Left colon (tissue), 2 donors: ENCODE measurements at regions not wholly inside any gene's neighbourhood (a gene's known extent, or its start where the extent isn't known, plus 50 kb on each side); places are given as distances from the start of the nearest gene placed in this dataset.
A peak's percentile ranks its signal among the peaks of the same experiment; 100 is the strongest.
"Not testable (repeated sequence)": the region's sequence is repeated elsewhere in the genome, so short reads cannot be mapped to it uniquely, and the experiment has no call there.

Experiments
- ATAC-seq: fragments of 200-7000 bp; cut with Tn5 transposase; one replicate; pipeline ENCODE4 v1.9.1; 2020; ENCODE audit warnings: mild to moderate bottlenecking, moderate library complexity
- DNase-seq, 2 donors: peaks; one replicate each; pipeline ENCODE4 v3.0.0-alpha.2; 2020
- intact Hi-C, 2 donors: fragments of 100-400 bp; cut with DNase I in 1 of 2; cut with micrococcal nuclease in 1 of 2; formaldehyde crosslinking; loops; one replicate each; pipeline versions ENCODE4 v1.11.2 to v1.14.0; 2022; cut with DNase I, micrococcal nuclease
- donor health status: DM: no; HTN: no; CAD: no.
- donor health status: DM: yes; HTN: yes; CAD: no.

DNA sequence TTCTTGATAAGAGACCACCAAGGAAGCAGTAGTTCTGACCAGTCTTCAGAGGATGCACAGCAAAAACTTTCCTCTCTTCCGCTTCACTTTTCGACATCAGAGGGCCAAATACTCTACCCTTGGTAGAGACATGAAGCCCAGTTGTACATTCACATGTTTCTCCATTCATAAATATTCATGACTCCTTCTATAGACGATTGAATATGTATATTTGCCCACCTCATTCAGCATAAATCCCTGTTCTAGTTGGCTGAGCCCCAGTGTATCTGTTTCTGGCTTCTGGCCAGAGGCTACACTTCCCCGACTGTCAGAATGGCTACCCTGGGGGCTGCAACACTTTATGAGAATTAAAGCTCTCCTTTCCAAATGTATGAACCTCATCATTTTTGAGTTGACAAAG, 258.5 kb downstream of the ASXL3 start:
- no peak for DNase-seq
- intact Hi-C loops, result no loop called here
- no peak for ATAC-seq

DNA sequence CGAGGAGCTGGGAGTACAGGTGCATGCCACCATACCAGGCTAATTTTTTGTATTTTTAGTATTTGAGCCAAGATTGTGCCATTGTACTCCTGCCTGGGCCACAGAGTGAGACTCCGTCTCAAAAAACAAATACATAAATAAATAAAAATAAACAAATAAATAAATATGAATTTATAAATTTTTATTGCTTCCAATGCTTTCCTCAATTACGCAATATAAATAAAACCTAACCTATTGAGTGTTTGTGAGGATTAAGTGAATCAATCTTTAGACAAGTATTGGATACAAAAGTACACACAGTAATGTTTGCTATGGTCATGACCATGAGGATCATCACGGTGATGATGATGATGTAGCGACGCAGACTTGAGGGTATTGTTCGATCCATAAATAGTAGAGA, 257.4 kb downstream of the ASXL3 start:
- ATAC-seq, result no peak
- DNase-seq, result no peak
- intact Hi-C loops, result no loop called here

DNA sequence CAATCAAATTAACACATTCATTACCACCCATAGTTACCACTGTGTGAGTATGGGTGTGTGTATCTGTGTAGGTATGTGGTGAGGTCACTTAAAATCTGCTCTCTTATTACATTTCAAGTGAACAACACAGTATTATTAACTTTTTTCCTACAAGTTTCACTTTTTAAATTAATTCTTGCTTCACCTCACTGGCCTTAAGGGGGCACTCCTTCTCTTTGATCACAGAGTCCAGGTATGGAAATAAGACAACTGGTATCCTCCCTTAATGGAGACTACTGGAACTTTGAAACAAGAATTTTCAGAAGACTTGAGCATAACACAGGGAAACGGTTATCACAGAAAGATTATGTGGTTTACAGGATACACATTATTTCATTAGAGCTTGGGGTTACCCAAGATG, 255.8 kb downstream of the ASXL3 start:
- intact Hi-C loops, result no loop called here
- peak; percentile 24 for ATAC-seq
- DNase-seq, result no peak

DNA sequence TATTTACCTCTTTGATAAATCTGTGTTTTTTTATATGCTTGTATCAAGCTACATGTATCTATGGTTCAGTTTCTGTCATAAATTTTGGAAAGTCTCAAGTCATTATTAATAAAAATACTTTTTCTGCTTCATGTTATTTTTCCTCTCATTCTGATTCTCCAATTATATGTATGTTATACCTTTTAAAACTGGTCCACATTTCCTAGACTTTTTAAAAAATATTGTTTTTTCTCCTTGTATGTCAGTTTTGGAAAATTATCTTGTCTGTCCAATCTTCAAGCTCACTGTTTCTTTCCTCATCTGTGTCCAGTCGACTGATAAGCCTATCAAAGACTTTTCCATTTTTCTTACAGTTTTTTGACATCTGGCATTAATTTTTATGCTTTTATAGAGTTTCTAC, 253.4 kb downstream of the ASXL3 start:
- ATAC-seq, result no peak
- DNase-seq, result no peak
- intact Hi-C loops, result no loop called here

DNA sequence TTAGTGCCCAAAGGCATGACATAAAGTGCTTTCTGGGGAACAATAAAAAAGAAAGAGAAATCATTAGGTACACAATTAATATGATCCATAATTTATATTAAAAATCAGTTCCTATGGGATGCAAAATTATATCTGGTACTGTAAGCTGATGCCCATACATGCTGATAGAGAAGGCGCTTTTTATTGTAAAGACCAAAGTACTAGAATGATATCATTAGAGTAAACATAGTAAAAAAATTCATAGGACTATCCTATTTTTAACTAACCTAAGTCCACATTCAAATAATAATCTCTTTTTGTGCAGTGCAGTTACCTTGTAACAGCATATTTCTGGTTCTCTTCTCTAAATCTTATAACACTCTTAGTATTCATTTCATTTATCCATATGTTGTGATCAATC, 252.2 kb downstream of the ASXL3 start:
- intact Hi-C loops, result no loop called here
- peak; percentile 95 for ATAC-seq
- DNase-seq, result no peak

DNA sequence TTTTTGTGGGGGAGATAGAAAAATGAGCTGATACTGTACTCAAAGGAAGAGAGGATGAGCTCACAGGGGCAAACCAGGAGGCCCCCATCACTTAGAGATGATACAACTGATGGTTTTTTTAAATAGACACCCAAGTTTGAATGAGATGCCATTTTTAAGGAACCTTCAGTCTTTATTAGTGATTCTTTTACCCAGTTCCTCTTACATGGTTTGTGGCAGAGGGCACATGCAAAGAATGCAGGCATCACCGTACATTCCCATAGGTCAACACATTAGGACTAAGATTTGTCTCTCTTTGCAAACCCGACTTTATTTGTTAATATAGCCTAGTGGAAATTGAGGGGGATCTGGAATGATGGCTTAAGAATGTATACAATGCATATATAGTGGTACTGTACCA, 250.9 kb downstream of the ASXL3 start:
- DNase-seq, result no peak
- intact Hi-C loops, result no loop called here
- no peak for ATAC-seq

DNA sequence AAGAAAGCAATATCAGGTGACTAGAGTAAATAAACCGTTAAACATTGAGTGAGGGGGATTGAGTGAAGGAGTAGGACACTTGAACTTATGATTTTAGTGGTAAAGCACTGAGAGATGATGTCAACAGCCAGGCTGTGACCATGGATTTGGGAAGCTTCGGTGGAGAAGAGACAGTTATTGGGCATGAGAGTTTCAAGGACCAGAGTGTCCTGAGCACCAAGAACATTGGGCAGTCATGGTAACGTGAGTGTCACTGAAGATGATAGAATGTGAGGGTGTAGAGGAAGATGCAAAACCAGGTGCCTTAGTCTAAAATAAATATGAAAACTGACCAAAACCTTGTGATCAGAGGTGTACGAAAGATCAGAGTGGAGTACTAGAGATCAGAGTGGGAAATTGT, 248.1 kb downstream of the ASXL3 start:
- DNase-seq (no peak), ATAC-seq (no peak)
- intact Hi-C loops, result no loop called here

DNA sequence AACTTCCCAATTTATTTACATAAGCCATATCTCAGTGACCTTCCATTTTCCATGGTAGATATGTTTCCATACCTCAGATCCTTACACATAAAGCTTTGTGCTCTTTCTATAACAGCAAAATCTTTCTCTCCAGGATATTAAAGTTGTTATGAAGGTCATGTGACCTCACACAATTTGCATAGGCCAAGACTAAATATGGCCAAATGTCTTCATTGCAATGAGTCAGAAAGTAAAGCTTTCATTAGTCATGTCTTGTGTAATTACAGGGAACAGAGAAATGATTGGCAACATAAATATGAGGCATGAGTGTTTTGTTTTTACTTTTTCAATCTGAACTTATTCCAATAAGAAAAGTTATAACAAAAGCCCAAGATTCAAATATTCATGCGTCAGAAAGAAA, 243.5 kb downstream of the ASXL3 start:
- ATAC-seq, result peak; percentile 68

DNA sequence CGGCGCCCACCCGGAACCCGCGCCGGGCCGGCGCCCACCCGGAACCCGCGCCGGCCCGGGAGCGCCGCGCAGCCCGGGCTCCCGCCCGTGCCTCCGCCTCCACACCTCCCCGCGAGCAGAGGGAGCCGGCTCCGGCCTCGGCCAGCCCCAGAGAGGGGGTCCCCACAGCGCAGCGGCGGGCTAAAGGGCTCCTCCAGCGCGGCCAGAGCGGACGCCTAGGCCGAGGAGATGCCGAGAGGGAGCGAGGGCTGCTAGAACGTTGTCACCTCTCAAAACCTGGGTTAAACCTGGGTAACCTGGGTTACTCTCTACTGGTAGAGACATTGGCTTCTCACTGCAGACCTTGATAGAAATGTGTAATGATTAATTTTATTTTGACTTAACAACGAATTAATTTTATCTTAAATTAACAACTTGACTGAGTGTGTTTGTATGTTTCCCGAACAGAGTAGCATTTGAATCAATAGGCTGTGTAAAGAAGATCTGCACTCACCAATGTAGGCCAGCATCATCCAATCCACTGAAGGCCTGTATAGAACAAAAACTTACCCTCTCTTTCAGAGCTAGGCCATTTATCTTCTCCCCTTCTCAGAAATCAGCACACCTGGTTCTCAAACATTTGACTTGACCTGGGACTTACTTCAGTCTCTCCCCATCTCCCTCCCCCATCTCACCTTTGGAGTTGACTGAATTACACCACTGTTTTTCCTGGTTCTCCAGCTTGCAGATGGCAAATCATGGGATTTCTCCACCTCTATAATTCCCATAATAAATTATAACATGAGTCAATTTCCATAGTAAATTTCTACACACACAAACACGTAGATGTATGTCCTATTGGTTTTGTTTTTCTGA, 242.7 kb downstream of the ASXL3 start:
- ATAC-seq (peak; percentile 84), DNase-seq (peak in 1 of 2 donors; percentile 28)
- intact Hi-C loops, result no loop called here

More for the DNA sequence above, 243.5 kb downstream of the ASXL3 start:
- no peak for DNase-seq
- intact Hi-C loops, result no loop called here

DNA sequence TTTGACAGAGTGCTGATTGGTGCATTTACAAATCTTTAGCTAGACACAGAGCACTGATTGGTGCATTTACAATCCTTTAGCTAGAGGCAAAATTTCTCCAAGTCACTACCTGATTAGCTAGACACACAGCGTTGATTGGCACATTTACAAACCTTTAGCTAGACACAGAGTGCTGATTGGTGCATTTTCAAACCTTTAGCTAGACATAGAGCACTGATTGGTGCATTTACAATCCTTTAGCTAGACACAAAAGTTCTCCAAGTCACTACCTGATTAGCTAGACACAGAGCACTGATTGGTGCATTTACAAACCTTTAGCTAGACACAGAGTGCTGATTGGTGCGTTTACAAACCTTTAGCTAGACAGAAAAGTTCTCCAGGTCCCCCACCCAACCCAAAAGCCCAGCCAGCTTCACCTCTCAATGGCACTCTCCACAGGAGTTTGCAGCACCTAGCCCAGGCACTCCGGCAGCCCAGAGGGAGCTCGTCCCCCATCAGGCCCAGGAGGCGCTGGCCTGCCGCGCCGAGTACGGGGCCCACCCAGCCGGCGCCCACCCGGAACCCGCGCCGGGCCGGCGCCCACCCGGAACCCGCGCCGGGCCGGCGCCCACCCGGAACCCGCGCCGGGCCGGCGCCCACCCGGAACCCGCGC, 241.8 kb downstream of the ASXL3 start:
- DNase-seq, intact Hi-C loops, ATAC-seq: not testable (repeated sequence)

DNA sequence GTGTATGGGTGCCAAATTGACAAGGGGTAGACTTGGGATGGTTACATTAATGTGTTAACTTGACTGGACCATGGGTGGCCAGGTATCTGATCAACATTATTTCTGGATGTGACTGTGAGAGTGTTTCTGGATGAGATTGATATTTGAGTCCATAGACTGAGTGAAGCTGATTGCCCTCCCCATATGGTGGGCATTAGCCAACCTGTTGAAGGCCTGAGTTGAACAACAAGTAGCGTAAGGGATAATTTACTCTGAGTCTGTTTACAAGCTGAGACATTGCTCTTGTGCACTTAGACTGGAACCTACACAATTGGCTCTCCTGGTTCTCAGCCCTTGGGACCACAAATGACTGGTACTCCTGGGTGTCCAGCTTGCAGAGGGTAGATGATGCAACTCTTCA, 240.1 kb downstream of the ASXL3 start:
- no peak for DNase-seq
- no peak for ATAC-seq
- intact Hi-C loops, result no loop called here

DNA sequence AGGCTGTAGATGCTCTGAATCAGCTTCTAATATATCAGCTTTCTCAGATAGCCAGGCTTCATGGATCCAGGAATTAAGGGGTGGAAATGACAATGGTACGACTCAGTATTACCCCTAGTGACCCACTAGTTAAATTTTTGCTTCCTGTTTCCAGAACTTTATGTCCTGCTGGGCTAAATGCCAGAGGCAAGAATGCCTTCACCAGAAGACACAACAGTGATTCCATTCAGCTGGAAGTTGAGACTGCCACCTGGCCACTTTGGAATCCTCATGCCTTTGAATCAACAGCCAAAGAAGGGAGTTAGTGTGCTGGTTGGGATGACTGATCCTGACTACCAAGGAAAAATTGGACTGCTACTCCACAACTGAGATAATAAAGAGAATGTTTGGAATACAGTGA, 239.1 kb downstream of the ASXL3 start:
- ATAC-seq (no peak), DNase-seq (no peak)
- intact Hi-C loops, result no loop called here

DNA sequence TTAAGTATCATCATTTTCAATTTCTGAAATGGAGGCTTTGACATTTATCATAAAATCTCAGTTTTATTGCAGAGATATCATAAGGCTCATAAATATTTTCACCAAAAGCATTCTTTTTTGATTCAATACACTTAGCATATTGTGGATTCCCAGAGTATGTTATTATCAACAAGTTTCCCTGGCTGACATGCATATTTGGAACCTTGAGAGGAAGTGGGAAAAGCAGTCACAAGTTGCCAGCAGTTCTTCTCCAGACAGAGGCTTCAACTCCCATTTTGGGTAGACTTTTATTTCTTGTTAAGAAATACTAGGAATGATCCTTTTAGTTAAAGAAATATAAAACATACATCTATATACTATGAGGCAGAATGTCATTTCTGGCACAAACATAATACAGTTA, 236.5 kb downstream of the ASXL3 start:
- DNase-seq (no peak), ATAC-seq (no peak)

DNA sequence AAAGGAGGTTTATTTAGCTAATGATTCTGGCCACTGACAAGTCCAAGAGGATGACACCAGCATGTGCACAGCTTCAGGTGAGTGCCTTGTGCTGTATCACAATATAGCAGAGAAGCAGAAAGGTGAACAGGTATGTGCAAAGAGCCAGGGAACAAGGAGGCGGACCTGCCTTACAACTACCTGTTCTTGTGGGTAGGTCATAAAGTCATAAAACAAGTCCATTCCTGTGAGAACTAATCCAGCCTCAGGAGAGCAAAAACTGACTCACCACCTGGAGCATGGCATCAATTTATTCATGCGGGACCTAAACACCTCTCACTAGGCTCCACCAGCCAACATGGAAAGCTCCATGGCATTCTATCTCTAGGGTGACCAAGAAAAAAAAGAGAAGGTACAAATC, 234.2 kb downstream of the ASXL3 start:
- DNase-seq, result peak; percentile 43 to 75
- peak; percentile 100 for ATAC-seq
- intact Hi-C loops, result no loop called here

More for the DNA sequence above, 236.5 kb downstream of the ASXL3 start:
- intact Hi-C loops, result no loop called here

DNA sequence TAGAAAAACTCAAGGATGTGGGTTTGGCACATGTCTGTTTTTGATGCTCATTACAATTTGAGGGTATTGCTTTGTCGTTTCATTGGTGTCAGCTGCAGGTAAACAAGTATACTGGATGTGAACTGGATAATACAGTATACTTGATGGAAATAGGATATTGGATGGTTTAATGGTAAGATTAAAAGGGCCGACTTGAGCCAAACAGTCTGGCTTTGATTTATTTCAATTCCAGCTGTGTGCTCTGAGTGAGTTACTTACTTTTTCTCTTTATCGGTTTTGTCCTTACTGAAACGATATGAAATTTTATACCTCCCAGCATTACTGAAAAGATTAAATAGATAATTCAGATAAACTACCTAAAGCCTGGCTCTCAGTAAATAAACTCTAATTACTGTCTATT, 227.6 kb downstream of the ASXL3 start:
- intact Hi-C loops, result no loop called here
- no peak for DNase-seq
- no peak for ATAC-seq

DNA sequence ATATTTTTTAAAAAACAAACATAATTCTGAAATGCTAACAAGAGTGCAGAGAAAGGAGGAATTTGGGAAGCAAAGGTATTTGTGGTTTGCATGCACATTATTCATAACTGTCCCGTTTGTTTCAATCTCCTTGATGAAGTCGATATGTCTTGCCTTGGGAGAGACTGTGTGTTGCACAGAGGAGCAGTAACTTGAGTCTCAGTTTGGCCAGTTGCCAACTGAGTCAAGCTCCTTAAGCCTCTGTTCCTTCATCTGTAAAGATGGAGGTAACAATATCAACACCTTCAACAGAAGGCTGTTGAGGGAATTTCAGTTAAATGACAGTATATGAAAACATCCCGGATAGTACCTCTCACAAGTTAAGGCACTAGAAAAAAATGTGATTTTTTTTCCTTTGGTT, 226.2 kb downstream of the ASXL3 start:
- ATAC-seq (no peak), DNase-seq (no peak)

DNA sequence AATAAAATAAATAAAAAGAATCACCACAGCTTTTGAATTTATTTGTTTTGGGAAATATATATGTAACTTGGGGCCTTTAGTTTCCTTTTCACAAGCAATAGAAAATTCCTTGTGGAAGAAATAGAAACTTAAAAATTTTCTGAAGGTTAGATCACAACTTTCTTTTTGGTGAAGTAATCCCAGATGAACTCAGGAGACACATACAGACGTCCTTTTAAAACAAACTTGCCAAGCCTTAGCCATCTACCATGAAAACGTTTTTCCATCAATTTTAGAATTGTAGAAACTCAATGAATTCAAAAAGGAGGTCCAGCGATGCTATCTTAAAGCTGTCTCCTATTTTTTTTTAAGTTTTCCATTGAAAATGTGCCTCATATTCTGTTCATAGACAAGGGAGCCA, 225.6 kb downstream of the ASXL3 start:
- no peak for DNase-seq
- intact Hi-C loops, result no loop called here

More for the DNA sequence above, 226.2 kb downstream of the ASXL3 start:
- intact Hi-C loops, result no loop called here

DNA sequence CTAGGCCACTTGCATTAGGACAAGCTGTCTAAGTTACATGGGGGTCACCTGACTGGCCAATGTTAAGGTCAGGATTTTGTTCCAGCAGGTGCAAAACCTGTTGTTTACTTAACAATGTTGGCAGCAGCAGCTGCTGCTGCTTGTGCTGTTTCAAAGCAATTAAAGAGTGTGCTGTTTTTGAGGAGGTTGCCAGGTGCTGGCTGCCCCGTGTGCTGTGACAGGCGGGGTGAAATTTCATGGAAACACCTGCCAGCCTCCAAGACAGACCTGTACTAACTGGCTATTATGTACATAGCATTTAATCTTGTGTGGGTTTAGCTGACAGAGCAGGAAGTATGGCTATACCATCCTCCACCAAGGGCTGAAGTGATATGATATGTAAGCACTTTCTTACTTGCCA, 224.9 kb downstream of the ASXL3 start:
- ATAC-seq (peak; percentile 99), DNase-seq (peak; percentile 61 to 83)
- intact Hi-C loops, result no loop called here

More for the DNA sequence above, 225.6 kb downstream of the ASXL3 start:
- ATAC-seq, result no peak
